RPMI8226 (cell line): ENCODE measurements at regions not wholly inside any gene's neighbourhood (a gene's known extent, or its start where the extent isn't known, plus 50 kb on each side); places are given as distances from the start of the nearest gene placed in this dataset.
"Not testable (repeated sequence)": the region's sequence is repeated elsewhere in the genome, so short reads cannot be mapped to it uniquely, and the experiment has no call there.

Experiments
- DNase-seq: peaks from one replicate; pipeline ENCODE4 v3.0.0-alpha.2; 2015

DNA sequence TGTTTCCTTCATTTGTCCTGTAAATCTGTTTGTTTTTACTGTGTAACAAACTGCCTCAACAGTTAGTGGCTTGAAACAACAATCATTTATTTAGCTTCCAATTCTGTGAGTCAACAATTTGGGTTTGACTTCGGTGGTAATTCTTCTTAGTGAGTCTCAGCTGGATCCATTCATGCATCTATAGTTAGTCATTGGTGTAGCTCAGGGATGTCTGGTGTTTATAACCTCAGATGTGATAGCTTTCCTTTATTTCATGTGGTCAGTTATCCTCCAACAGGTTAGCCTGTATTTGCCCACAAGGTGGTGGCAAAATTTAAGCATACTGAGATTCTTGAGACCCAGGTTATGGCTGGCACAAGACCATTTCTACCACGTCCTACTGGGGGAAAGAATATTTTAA, 1267.2 kb downstream of the RAPGEF2 start:
- no peak for DNase-seq

DNA sequence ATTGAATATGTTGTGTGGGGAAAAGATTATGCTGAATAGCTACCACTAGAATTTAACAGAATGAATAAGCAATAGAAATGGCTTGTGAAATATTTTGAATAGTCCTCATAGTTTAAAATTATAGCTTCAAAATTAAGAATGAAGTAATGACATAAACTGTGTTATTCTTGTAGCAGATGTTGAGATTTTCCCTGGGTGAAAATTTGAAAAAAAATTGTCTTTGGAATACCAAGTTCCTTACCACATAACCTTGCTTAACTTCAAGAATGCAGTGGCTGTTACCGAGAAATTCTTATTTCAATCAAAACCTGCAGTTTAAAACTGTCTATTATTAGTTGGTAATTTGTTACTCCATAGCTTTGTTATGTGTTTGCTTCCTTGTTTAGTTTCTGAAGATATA, 1268.6 kb downstream of the RAPGEF2 start:
- no peak for DNase-seq

DNA sequence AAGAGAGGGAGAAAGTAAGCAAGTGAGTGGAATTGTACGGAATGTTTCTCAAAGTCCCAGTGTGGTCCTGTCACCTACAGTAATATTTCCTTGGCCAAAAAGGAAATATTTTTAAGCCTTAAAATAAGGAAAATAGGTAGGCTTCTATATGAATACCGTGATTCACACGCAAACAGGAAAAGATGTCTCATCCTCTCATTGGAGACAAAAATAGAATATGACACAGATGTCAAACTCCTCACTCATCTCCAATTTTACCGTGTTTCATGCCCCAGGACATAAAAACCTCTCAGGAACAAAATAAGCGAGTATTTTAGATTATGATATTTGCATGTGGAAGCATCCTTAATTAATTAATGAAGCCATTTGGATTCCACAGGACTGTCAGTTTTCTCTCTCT, 1269.5 kb downstream of the RAPGEF2 start:
- DNase-seq: no peak

DNA sequence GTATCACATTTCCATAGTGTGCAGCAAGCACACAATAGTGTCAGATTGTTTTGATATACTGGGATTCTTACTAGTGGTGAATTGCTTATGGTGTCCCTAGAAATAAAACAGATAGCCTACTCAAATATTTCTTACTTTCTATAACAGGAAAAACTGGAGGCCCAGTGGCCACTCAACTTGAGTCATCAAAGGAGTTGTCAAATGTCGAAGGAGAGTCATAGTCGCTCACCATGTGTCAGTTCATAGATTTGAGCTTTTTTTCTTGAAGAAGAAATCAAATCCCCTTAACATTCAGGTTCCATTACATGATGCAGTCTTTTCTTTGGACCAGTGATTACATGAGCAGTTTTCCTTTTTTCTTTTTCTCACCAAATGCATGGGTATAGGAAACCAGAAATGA, 1271.0 kb downstream of the RAPGEF2 start:
- no peak for DNase-seq

DNA sequence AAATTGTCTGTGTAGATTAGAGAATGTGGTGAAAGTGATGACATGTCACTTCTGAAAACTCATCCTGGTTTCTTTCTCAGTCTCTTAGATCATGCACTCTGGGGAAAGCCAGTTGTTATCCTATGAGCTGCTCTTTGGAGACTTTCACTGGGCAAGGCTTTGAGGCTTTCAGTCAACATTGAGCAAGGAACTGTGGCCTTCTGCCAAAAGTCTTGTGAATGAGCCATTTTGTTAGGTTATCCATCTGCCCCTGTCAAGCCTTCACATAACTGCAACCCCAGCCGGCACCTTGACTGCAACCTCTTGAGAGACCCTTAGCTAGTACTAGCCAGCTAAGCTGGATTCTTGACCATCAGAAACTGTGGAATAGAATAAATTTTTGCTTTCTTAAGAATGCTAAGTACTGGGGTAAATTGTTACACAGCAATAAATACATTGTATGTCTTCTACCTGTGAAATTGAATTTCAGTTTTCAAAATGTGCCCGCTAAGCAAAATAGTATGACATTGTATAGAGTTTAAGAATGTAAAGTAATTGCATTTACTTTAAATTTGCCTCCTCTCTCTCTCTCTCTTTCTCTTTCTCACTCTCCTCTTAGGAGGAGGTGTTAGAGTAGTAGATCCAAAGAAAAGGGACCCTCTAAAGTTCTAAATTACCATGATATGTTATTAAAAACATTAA, 1273.0 kb downstream of the RAPGEF2 start:
- DNase-seq: no peak

DNA sequence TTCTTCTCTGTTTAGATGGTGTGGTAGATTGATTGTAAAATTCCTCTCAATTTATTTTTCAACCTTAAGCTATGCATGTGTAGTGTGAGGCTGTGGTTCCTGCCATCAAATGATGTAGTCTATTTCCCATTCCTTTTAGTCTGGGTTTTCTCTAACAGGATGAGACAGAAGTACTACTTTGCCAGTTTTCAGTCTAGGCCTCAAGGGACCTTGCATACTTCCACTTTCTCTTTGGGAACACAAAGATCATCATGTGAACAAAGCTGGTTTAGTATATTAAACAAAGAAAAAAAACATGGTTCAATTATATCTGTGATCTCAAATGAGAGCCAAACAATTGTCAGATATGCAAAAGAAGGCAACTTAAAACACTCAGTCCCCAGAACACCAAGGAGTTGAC, 1284.0 kb downstream of the RAPGEF2 start:
- no peak for DNase-seq

DNA sequence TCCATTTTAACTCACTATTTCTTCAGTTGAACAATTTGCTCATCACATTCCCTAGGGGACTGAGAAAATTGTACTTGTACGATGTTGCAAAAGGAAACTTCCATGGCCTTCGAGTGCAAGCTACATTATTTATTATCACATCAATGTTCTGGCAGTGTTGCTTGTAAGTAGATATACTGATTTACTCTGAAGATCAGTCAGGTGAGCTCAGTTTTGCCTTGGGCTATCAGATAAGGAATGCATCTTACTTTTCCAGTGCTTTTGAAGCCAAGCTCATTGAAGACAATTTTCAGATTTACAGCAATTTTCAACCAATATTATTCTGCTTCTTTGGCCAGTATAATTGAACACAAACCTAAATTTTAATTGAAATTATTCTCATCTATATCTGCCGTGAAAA, 1296.9 kb downstream of the RAPGEF2 start:
- DNase-seq: no peak

DNA sequence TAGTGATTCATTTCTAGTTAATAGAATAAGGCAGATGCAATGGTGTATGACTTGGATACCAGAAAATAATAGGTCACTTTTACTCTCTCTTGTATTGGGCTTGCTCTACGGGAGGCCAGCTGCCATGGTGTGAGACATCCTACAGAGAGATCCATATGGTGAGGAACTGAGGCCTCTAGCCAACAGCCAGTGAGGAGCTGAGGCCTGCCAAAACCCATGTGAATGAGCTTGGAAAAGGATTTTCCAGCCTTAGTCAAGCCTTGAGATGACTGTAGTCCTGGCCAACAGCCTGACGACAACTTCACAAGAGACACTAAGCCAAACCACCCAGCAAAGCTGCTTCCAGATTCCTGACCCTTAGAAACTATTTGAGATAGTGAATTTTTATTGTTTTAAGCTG, 1300.2 kb downstream of the RAPGEF2 start:
- DNase-seq: no peak

DNA sequence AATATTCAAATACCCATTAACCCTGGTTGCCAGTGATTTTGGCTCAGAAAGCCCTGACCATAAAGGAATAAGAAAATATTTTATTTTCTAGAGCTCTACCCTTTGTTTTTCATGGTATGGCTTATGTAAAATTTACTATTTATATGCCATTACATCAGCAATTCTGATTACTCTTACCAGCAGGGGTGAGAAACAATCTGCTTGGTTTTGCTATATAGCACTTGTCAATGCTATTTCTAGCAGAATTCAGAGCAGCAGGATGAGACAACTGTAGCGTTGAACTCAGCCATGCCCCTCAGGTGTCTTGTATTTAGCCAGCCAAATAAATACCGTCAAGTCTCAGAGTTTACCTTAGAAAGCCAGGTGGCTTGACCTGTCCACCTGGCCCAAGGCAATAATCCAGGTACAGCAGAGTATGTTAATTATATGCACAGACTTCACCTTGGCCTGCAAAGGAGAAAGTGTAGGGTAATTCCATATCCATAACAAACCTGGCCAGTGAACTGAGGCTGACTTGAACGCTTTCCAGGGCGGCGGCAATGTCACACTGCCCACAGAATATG, 1303.5 kb downstream of the RAPGEF2 start:
- DNase-seq: no peak

DNA sequence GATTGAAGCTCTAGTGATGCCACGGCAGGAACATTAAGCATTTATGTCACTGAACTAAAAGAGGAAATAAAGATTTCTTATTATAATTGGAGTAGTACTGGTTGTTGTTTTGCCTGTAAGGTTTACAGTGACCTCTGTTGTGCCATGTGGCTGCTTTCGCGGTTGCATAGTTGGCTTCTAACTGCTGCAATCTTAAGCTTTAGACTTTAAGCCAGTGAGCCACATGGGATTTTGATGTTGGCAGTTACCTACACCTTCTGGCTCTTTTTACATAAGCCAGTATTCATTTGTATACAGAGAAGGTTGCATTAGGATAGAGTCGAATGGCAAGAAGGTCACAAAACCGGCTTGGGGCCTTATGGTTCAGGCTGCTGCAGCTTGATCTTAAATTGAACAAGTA, 1311.6 kb downstream of the RAPGEF2 start:
- DNase-seq: no peak

DNA sequence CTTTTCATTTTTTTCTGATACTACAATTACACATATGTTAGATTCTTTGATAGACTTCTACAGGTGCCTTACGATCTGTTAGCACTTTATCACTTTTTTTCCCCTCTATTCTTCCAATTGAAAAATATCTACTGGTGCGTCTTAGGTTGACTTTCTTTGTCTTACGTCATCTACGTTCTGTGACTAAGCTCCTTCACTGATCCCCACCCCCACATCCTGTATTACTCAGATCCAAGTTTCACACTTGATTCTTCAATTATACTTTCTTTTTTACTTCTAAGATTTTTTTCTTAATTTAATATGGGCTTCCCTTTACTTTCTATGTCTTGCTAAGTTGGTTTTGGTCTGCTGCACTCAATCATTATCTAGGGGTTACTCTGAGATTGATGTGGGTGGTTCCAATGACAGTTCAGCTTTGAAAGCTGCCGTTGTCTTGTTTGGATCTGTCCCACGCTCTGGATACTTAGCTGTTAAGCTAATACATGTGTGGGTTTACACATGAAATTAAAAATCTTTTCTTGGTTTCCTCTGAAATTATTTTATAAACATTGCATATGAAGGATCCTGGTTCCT, 1321.1 kb downstream of the RAPGEF2 start:
- no peak for DNase-seq

DNA sequence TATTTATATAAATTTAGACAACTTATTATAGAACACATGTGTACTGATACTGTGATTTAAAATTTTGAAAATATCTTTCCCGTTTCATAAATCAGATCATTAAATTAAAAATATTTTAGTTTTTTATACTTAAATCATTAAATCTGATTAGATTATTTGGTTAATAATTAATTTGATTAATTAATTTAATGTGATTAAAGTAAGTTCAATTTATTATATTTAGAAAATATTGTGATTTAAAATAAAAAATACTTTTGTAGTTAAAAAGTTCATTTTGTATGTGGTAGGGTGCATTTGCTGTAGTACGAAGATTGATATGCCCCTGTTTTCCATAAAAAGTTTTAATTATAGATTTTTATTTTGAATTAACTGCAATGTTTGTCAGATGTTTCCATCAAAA, 1323.4 kb downstream of the RAPGEF2 start:
- DNase-seq: no peak

DNA sequence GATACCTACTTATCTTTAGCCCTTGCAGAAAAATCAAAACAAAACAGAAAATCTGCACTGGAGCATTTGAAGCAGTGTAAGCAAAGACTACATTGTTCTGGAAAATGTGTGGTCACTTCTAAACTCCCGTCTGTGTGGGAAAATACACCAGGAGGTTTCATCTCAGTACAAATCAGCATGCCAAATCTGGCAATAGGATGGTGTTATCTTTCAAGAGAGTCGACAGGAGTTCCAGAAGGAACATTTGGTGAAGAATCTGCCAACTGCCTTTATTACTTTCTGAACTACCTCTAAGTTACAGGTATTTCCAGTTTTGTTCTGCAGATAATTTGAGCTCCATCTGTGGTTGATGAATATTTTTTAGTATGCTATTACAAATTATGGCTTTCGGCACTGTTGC, 1348.0 kb downstream of the RAPGEF2 start:
- no peak for DNase-seq

DNA sequence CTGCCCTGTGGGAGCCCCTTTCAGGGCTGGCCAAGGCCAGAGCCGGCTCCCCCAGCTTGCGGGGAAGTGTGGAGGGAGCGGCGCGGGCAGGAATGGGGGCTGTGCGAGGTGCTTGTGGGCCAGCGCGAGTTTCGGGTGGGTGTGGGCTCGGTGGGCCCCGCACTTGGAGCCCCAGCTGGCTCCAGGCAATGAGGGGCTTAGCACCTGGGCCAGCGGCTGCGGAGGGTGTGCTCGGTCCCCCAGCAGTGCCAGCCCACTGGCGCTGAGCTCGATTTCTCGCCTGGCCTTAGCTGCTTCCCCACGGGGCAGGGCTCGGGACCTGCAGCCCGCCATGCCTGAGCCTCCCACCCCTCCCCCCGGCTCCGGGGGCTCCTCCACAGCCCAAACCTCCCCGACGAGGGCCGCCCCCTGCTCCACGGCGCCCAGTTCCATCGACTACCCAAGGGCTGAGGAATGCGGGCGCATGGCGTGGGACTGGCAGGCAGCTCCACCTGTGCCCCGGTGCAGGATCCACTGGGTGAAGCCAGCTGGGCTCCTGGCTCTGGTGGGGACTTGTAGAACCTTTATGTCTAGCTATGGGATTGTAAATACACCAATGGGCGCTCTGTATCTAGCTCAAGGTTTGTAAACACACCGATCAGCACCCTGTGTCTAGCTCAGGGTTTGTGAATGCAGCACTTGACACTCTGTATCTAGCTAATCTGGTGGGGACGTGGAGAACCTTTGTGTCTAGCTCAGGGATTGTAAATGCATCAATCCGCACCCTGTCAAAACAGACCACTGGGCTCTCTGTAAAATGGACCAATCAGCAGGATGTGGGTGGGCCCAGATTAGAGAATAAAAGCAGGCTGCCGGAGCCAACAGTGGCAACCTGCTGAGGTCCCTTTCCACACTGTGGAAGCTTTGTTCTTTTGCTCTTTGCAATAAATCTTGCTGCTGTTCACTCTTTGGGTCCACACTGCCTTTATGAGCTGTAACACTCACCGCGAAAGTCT, 1379.1 kb downstream of the RAPGEF2 start:
- not testable (repeated sequence) for DNase-seq

DNA sequence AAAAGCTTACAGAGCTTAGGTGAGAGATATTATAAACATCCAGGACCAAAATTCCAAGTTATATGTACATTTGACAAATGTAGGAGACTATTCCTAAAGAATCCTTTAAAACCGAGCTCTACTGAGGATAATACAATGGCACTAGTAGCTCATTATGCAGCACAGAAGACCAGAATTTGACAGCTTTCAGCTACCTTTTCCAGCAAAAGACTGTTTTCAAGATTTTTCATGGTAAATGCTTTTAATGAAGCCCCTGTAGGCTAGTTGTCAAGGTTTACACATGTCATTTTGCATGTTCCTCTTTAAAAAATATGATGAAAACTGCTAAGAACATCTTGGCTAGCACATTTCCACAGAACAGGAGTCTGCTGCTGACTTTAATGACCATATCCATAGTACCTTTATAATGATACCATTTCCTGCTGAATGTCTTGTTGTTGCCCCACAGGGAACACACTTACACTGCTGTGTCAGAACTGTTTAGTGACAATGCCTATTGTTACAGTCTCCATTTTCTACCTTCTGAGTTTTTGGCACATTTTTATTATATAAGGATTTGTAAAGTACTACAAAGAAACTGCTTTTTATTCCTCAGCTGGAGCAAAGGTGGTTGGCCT, 1382.3 kb downstream of the RAPGEF2 start:
- no peak for DNase-seq

DNA sequence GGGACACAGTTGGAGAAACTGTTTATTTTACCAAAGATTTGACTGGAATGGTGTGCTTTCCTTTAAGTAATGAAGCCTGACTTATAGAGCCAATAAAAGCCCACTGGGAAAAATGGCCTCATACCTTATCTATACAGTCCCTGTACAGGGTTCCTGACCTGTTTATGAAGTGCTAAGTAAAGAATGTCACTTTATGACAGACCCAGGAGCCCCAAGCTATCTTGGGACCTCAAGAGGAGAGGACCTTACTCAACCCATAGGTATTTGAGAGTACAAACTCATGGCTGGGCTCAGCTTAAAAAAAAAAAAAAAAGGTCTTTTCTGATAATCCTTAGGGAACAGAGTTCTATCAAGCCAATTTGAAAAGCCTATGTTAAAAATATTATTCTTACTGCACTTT, 1389.3 kb downstream of the RAPGEF2 start:
- no peak for DNase-seq

DNA sequence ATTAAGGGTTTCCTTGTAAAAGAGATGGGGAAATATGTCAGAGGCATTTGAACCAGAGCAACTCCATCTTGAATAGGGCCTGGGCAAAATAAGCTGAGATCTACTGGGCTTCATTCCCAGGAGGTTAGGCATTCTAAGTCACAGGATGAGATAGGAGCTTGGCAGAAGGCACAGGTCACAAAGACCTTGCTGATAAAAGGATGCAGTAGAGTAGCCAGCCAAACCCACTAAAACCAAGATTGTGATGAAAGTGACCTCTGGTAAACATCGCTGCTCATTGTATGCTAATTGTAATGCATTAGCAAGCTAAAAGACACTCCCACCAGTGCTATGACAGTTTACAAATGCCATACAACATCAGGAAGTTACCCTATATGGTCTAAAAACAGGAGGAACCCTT, 1390.3 kb downstream of the RAPGEF2 start:
- DNase-seq: no peak

DNA sequence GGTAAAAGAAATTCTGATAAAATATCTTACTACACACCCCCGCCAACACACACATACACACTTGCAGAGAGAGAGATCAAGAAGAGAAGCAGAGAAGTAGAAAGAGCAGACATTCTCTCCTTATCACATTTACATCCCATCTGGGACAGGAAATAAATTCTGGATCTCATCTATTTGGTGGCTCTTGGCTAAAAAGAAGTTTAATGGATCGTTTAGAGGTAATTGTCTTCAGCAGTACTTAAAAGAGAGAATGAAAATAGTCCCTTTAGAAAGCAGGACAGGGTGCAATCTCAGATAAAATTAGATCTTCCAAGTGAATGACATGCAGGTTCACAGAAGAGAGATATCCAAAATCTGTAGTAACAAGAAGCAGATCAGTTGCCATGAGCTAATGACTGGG, 1392.5 kb downstream of the RAPGEF2 start:
- no peak for DNase-seq

DNA sequence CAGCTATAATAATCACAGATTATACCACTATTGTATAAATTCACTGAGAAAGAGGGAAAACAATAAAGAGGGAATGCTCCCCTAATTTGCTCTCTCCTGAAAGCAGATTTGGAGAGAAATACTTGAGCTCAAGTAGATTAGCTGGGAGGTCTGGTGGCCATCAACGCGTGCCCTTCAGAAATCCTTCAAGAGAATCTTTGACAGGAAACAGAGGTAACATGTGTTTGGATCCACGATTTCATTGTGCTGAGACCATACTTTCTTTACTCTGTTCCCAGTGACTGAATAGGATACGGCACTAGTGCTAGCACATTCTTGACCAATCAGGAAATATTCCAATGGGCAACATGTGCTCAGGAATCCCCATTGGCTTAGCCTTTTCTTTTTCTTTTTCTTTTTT, 1395.3 kb downstream of the RAPGEF2 start:
- DNase-seq: no peak

DNA sequence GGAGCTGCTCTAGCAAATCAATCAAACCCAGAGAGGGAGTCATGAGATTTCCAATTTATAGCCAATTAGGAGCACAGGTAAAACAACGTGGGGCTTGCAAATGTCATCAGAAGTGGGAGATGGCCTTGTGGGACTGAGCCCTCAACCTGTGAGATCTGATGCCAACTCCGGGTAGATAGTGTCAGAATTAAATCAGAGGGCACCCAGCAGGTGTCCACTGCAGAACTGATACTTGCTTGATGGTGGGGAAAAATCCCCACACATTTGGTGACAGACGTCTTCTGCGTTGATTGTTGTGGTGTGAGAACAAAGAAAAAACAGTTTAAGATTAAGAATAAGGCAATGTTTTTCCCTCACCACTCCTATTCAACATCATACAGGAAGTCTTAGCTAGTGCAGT, 1402.8 kb downstream of the RAPGEF2 start:
- no peak for DNase-seq

DNA sequence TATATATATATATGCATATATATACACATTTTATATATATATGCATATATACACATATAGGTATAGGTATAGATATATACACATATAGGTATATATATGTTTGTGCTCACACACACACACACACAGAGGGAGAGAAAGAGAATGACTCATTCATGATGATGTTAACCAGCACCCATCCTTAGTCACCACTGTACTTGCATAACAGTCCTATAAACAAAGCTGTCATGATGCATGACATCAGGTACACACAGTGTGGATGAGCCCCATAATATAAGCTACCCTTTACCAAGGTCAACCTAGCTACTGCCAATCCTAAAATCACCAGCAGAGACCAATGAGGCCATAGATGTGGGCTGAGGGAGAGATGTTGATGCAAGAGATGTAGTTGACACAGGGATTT, 1408.0 kb downstream of the RAPGEF2 start:
- DNase-seq: no peak

DNA sequence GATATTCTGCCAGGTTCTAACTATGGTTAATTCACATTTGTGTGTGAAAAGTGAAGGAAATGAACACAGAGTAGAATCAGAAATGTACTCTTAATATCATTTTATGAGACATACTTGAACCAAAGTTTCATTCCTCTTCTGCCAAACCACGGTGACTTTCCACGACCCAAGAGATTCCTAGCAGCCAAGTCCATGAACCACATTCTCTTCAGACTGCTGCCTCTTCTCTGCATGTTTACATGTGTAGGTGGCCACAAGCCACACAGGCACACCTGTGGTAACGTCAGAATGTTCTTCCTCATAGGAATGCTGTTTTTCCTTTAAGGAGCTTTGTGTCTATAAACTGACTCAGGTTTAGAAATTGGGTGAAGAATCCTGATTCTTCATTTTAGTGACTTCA, 1411.2 kb downstream of the RAPGEF2 start:
- DNase-seq: no peak

DNA sequence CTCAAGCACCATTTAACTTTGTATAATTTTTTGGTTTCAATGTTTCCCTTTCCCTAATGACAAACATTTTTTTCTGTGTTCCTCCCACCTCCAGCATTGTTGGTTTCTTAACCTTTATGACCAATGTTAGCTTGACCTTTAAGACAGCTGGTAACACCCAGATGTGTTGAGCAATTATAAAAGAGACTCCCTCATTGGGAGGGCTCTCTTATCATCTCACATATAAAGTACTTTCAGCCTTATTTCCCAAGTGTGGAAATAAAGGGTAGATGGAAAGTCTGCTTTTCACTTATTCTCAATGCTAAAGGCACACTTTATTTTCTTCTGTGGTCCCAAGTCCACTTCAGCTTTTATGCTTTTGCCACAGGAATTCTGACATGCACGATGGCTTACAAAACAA, 1420.4 kb downstream of the RAPGEF2 start:
- DNase-seq: no peak
